Posterior cingulate gyrus (tissue), 11 donors: ENCODE measurements at regions not wholly inside any gene's neighbourhood (a gene's known extent, or its start where the extent isn't known, plus 50 kb on each side); places are given as distances from the start of the nearest gene placed in this dataset.
"Not testable (repeated sequence)": the region's sequence is repeated elsewhere in the genome, so short reads cannot be mapped to it uniquely, and the experiment has no call there.

ENCODE experiments used
- DNase-seq, 10 donors: peaks; one replicate each; pipeline versions ENCODE4 v3.0.0 to v3.0.0-alpha.2; 2020 to 2021; ENCODE audit warnings: mixed read lengths in 3 of 10
- intact Hi-C: fragments of 100-400 bp; cut with DNase I; formaldehyde crosslinking; loops from one replicate; pipeline ENCODE4 v1.15.1; 2023

- intact Hi-C loops, DNase-seq: not testable (repeated sequence)
Observed at GRCh38 chr13:109702030-109702597, 84.3 kb downstream of the IRS2 start.

GRCh38 chr13:109700176-109700575 lies 86.2 kb downstream of the IRS2 start:
- intact Hi-C loops = no loop called here
- DNase-seq = peak in 5 of 10 donors; percentile 33 to 89 (median 40)

- DNase-seq = no peak
- intact Hi-C loops = no loop called here
Observed at GRCh38 chr13:109699628-109700071, 86.7 kb downstream of the IRS2 start.

GRCh38 chr13:109698779-109699178 lies 87.6 kb downstream of the IRS2 start:
- intact Hi-C loops = no loop called here
- DNase-seq = no peak

- intact Hi-C loops = no loop called here
- no peak for DNase-seq
Observed at GRCh38 chr13:109697936-109698335, 88.4 kb downstream of the IRS2 start.

- intact Hi-C loops = no loop called here
- no peak for DNase-seq
Observed at GRCh38 chr13:109695402-109696190, 90.8 kb downstream of the IRS2 start.

GRCh38 chr13:109694972-109695371 lies 91.4 kb downstream of the IRS2 start:
- intact Hi-C loops = no loop called here
- DNase-seq = no peak

GRCh38 chr13:109693213-109693612 lies 93.2 kb downstream of the IRS2 start:
- DNase-seq = no peak
- intact Hi-C loops = no loop called here

GRCh38 chr13:109691689-109692088 lies 94.7 kb downstream of the IRS2 start:
- intact Hi-C loops = no loop called here
- no peak for DNase-seq

- intact Hi-C loops = no loop called here
- peak in 1 of 10 donors; percentile 64 for DNase-seq
Observed at GRCh38 chr13:109687559-109688448, 98.6 kb downstream of the IRS2 start.

GRCh38 chr13:109685203-109685602 lies 101.2 kb downstream of the IRS2 start:
- no peak for DNase-seq
- intact Hi-C loops = no loop called here

GRCh38 chr13:109684824-109685202 lies 101.6 kb downstream of the IRS2 start:
- intact Hi-C loops = no loop called here
- DNase-seq = no peak

GRCh38 chr13:109684084-109684823 lies 102.1 kb downstream of the IRS2 start:
- intact Hi-C loops = no loop called here
- DNase-seq = no peak

- DNase-seq = no peak
- intact Hi-C loops = no loop called here
Observed at GRCh38 chr13:109682534-109683244, 103.7 kb downstream of the IRS2 start.

- intact Hi-C loops = no loop called here
- no peak for DNase-seq
Observed at GRCh38 chr13:109680930-109681329, 105.5 kb downstream of the IRS2 start.

- intact Hi-C loops = no loop called here
Observed at GRCh38 chr13:109680288-109680687, 106.1 kb downstream of the IRS2 start.

GRCh38 chr13:109678459-109678858 lies 107.9 kb downstream of the IRS2 start:
- intact Hi-C loops = no loop called here

More at GRCh38 chr13:109680288-109680687, 106.1 kb downstream of the IRS2 start:
- no peak for DNase-seq

GRCh38 chr13:109677206-109677605 lies 109.2 kb downstream of the IRS2 start:
- intact Hi-C loops = no loop called here
- DNase-seq = no peak

More at GRCh38 chr13:109678459-109678858, 107.9 kb downstream of the IRS2 start:
- no peak for DNase-seq

- no peak for DNase-seq
- intact Hi-C loops = no loop called here
Observed at GRCh38 chr13:109673477-109673876, 112.9 kb downstream of the IRS2 start.

GRCh38 chr13:109672545-109672944 lies 113.8 kb downstream of the IRS2 start:
- intact Hi-C loops = no loop called here
- DNase-seq = no peak
